ENCODE measurements at regions not wholly inside any gene's neighbourhood (a gene's known extent, or its start where the extent isn't known, plus 50 kb on each side); places are given as distances from the start of the nearest gene placed in this dataset.

- no peak for TF ChIP-seq ELF1 (IDR thresholded peaks at IDR 0.05; ENCODE audit: borderline replicate concordance, low read depth)
- TF ChIP-seq ZFX (IDR thresholded peaks at IDR 0.05): no peak
- TF ChIP-seq POLR2A (IDR thresholded peaks at IDR 0.05; ENCODE audit: borderline replicate concordance, extremely low read depth, insufficient read depth, insufficient read length): no peak
Measured at GRCh38 chrX:42247241-42247640, 323.9 kb upstream of the CASK start.

All from HCT116 (cell line).